ENCODE measurements at regions not wholly inside any gene's neighbourhood (a gene's known extent, or its start where the extent isn't known, plus 50 kb on each side); places are given as distances from the start of the nearest gene placed in this dataset.
A peak's percentile ranks its signal among the peaks of the same experiment; 100 is the strongest.
"Not testable (repeated sequence)": the region's sequence is repeated elsewhere in the genome, so short reads cannot be mapped to it uniquely, and the experiment has no call there.

DNA sequence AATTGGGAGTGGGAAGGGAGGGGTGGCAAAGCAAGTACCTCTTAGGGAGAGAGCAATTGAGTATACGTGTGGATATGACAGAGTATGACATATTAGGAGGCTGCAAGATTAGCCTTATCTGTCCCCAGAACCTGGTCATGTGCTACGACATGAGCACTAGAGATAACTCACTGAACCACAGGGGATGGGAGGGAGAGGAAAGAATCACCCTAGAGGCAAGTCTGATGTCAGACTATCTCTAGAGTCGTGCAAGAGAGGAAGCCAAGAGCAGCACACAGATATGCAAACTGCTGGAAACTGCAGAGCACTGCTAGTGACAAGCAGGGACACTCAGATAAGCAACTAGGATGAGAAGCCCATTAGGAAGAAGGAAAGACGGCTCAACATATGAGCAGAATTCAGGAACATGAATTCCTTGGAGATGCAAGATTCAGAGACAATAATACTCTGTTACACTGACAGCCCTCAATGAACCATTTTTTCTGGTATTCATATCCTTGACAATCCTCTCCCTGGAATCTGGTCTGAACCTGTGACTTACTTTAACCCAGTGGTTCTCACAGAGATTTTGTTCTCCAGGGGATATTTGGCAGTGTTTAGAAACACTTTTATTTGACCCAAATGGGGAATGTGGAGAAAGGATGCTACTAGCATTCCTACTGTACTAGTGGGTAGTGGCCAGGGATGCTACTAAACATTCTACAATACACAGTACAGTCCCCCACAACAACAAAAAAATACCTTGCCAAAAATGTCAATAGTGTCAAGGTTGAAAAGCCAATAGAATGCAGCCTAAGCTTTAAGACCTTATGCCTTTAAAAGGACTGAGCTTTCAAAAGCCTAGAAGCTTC, 84.0 kb upstream of the BMP2K start:
- no peak for DNase-seq

DNA sequence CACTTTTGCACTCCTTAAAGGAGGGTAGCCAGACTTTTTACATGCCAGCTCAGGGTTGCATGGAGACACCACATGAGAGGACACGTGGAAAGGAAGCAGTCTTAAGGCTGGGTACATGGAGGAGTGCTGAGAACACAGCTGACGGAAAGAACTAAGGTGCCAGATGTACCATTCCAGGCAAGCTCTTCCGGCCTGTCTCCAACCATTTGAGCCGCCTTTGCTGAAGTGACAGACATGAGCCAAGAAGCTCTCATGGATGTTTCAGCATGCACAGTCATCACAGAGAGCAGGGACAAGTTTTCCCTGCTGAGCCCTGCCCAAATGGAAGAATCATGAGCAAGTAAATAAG, 83.4 kb upstream of the BMP2K start:
- DNase-seq = no peak

DNA sequence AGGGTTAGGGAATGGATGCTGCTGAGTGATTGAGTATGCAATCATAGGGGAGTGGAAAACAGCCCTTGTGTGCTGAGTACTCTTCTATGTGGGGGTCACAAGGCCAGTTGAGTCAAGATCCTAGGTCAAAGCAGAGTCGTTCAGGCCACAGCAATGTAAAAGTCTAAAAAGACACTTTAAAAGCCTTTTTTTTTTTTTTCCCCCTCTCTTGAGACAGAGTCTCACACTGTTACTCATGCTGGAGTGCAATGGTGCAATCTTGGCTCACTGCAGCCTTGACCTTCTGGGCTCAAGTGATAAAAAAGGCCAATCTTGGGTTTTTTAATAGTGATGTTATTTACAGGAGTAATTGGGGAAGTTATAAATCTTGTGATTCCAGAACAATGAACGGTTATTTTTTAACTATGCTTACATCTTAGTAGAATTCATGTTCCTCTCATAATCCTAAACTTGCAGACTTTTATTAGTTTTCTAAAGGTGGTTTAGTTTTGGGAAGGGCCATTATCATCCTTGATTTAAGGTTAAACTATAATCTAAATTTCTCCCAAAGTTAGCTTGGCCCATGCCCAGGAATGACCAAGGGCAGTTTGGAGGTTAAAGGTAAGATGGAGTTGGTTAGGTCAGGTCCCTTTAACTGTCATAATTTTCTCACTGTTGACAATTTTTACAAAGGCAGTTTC, 82.2 kb upstream of the BMP2K start:
- no peak for DNase-seq

DNA sequence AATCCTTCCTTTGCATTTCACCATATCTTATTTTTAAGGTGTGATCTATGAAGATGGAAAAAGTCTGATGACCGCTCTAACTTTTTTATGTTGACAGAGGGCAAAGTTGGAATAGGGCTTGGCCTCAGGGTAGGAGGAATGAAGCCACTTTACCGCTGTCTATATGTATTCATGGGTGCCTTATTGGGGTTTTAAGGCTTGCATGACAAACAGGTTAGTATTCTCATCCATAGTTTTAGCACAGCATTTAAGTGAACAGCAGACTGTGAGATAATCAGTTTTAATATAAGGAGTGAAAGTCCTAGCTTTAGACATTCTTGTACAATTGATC, 81.7 kb upstream of the BMP2K start:
- no peak for DNase-seq

DNA sequence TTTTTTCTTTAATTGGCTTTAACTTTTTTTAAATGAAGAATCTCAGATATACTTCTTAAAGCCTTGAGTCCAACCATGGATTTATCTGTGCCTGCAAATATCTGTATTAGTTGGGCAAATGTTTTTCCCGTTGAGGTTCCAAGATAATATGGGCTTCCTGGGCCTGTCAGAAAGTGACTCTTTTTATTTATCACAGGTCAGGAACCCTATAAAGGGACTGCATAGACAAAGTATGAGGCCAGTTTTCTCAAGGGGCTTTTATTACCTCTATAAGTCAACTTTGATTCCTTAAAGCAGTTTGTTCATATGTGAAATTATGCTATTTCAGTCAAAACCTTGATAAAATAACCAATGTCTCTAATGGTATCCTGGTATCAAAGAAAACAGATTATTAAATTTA, 80.2 kb upstream of the BMP2K start:
- DNase-seq = no peak

DNA sequence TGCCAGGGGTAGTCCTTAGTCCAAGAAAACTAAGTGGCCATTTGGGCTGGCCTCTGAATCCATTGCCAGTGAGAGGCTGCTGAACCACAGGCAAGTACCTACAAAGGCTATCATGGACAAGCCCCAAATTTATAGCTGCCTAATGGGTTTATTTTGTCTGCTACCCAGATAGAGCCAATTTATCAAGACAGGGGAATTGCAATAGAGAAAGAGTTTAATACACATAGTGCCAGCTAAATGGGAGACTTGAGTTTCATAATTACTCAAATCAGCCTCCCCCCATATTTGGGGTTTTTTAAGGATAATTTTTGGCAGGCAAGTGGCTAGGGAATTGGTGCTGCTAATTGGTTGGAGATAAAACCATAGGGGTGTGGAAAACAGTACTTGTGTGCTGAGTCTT, 73.1 kb upstream of the BMP2K start:
- no peak for DNase-seq

DNA sequence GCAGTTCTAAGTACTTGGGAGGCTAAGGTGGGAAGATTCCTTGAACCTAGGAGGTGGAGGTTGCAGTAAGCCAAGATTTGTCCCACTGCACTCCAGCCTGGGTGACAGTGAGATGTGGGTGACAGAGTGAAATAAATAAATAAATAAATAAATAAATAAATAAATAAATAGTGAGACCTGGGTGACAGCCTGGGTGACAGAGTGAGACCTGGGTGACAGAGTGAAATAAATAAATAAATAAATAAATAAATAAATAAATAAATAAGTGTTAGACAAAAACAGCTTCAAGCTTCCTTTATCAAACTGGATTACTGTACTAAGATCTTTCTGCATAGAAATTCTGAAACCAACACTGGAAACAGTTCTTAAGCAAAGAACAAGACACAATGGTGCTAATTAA, 71.8 kb upstream of the BMP2K start:
- no peak for DNase-seq

DNA sequence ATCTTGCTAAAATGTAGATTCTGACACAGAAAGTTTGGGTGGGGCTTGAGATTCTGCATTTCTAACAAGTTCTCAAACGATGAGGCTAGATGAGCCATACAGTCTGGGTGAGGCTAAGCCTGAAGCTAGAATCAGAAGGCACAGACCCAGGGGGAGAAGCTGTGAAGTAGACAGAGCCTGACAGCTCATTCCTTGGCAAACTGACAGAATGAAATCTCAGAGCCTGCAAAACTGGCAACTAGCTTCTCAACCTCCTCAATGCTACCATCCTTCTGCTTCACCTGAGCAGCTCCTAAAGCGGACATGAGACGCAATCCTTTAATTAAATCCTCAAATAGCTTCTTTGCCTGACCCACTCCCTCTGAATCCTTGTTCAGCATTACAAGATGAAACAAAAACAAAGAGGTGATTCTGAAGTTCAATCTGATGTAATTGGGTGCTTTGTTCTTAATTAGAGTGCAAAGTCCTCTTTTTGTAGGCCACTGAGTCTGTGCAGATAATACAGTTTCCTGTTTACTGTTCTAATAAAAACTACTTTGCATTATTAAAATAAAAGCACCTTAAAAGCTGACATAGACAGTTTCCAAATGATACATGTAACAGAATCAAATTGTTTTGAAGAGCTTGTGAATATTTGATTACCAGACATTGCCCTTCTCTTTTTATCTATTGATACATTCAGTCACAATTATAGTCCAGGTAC, 71.0 kb upstream of the BMP2K start:
- no peak for DNase-seq

DNA sequence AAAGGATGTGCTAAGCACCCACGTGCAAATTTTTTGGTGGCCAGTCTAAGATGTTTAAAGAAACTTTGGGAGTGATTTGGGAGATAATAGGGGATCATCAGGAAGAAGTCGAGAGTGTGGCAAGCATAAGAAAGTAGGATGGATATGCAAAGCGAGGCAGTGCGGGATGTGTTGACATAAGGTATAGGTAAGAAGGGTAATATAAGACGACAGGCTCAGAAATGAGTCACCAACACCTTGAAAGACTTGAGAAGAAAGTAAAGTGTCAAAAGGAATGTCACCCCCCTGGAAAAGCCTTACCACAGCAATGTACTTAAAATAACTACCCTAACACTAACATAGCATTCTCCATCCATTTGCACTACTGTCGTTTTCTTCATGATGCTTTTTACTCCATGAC, 69.8 kb upstream of the BMP2K start:
- DNase-seq = no peak

DNA sequence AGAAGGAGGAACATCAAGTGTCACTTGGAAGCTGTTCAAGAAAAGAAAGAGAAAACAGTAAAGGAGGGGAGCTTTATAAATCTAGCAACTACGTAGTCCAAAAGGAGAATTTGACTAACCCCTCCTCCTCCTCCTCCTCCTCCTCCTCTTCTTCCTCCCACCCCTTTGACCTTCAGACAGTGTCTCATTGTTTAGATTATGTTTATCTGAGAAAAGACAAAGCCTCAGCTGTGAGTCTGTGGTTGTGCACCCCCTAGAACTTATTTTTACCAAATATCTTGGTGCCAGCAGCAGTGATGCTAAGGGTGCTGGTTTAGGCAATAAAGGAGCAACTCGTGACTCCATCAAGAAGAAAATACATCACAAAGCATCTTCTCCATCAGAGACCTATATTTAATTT, 68.9 kb upstream of the BMP2K start:
- no peak for DNase-seq

DNA sequence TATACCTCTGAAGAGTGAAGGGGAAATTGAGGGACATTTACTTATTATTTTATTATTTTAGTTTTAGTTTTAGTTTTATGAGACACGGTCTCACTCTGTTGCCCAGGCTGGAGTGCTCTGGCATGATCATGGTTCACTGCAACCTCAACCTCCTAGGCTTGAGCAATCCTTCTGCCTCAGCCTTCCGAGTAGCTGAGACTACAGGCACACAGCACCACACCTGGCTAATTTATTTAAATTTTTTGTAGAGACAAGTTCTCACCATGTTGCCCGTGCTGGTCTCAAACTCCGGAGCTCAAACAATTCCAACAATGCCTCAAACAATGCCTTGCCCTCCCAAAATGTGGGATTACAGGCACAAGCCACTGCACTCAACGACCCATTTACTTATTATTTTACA, 68.4 kb upstream of the BMP2K start:
- DNase-seq = no peak

DNA sequence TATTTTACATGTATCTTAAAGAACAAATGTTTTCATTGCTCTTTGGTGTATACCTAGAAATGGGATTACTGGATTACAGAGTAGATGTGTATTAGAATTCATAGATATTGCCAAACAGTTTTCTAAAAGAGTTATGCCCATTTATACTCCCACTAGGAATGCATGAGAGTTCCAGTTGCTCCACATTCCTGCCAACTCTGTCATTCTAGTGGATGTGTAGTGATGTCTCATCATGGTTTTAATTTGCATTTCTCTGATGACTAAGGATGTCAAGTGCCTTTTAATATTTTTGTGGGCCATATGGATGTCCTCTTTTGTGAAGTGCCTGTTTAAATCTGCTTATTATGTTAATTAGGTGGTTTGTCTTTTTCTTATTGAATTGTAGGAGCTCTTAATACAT, 65.6 kb upstream of the BMP2K start:
- DNase-seq = peak; percentile 44

DNA sequence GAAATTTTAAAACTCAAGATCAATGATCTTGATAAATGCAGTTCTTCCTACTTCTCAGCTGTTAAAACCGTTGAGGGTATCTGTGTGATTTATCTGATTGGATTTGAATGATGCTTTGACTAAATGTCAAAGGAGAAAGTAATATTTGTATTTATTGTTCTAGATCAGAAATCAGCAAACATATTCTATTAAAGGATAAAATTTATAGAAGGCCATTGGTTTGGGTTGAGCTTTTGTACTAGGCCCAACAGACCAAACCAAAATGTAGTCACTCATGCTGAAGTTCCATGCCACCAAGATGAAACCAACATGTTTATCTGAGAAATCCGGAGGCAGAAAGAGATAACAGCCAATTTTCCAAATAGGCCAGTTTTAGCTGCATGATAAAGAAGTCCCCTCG, 64.5 kb upstream of the BMP2K start:
- DNase-seq = no peak

DNA sequence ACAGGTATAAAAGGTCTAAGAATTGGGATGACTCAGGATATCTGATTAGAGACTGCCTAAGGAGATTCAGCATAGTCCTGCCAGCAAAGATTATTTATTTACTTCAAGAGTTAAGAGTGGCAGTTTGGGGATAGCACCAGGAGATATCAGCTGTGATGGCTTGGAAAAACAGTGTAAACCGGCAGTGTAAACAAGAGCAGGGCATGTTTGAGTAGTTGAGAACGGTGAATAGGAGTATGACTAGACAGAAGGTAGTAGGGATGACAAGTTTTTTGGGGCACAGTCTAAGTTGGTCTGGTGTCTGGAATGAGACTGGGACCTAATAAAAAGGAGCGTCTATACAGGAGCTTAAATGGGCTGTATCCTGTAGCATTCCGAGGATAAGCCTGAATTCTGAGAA, 61.6 kb upstream of the BMP2K start:
- DNase-seq = not testable (repeated sequence)

DNA sequence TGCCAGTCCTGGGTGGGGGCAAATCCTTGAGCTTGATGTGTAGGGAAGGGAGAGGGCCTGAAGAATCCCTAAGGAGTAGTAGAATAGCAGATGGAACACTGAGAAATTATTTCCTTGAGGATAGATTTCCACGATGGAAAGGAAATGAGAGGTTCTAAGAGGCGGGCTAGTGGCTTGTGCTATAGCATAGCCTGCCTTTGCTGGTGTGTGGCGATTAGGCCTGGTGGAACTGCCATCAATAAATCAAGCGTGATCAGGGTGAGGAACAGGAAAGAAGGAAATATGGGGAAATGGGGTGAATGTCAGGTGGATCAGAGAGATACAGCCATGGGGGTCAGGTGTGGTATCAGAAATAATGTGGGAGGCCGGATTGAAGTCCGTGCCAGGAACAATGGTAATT, 60.8 kb upstream of the BMP2K start:
- DNase-seq = not testable (repeated sequence)

DNA sequence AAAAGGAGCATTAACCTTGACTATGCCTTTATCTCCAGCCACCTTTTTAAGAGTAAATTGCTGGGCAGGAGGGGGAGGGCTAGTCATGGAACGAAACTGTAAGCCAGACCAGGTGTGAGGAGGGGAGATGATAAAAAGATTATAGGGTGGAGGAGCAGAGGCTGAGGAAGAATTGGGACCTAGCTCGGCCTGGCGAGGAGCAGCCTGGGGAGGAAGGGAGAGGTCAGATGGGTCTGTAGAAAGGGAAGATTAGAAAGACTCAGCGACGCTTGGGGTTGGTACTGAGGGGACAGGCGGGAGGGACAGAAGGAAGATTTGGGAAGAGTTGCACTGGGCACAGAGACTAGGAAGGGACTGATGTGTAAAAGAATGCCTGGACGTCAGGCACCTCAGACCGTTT, 58.4 kb upstream of the BMP2K start:
- DNase-seq = not testable (repeated sequence)

DNA sequence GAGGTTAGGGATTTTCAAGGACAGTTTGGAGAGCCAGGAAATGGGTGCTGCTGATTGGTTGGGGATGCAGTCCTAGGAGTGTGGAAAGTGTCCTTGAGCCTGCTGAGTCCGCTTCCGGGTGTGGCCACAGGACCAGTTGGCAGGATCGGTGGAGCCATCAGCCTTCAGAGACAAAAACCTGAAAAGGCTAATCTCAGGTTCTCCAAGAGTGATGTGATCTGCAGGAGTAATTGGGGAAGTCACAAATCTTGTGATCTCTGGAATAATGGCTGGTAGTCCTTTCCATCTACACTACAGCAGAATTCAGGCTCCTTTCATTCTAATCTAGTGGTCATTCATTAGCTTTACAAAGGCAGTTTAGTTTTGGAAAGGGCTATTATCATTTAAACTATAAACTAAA, 55.9 kb upstream of the BMP2K start:
- no peak for DNase-seq

DNA sequence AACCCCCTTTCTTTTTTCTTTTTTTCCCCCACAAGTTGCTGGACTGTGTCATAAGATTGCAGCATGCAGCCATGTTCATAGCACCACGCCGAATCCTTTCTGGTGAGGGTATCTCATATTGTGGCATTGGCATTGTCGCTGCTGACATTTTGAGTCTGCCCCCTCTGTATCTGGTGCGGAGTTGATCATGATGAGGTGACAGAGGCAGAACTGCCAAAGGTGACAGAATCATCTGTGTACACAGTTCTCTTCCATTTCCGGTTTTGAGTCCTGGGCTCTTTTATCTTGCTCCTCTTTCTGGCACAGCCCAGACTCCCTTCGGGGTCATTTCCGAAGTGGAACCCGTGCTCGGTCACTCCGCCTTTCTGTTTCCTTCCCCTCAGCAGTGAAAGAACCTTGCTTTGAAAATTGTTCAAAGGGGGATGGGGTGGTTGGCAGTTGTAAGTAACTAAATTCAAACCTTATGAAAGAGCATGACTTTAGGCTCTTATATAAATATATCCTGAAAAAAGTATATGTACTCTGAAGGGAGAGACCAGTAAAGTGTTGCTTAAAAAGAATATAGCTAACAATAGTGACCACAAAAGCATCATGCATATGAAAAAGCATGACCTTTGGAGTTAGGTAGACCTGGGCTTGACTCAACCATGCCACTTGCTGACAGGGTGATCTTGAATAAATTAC, 55.0 kb upstream of the BMP2K start:
- DNase-seq = no peak

DNA sequence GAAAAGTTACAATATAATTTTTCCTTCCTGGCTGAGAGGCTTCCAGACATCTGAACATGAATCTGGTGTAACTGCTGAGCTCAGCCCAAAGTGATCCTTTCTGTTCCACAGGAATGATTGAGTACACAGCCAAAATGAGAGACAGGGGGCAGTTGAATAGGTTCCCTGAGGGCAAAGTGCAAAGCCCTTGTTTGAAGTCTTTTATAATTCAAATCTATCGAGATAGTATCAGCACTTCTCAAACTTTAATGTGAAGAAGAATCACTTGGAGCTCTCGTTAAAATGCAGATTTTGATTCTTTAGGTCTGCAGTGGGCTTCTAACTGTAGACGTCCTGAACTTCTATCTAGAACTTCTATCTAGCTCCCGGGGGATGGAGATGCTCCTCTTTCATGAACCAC, 54.4 kb upstream of the BMP2K start:
- no peak for DNase-seq

DNA sequence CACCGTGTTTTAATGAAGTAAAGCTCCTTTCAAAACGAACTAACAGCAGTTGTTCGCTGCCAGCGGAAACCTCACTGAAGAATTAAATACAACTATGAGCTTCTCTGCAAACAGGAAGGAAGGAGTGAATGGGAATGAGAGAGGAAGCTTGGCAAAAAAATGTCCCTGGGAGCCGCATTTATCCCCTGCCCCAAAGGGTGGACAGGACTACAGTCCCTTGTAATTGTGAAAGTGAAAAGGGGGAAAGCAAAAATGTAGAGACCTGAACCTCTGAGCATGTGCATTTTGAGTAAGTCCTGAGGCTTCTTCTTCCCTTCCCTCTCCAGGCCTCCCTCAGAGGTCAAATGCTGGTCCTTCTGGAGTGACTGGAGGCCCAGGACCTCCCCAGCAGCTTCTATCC, 53.8 kb upstream of the BMP2K start:
- DNase-seq = no peak

DNA sequence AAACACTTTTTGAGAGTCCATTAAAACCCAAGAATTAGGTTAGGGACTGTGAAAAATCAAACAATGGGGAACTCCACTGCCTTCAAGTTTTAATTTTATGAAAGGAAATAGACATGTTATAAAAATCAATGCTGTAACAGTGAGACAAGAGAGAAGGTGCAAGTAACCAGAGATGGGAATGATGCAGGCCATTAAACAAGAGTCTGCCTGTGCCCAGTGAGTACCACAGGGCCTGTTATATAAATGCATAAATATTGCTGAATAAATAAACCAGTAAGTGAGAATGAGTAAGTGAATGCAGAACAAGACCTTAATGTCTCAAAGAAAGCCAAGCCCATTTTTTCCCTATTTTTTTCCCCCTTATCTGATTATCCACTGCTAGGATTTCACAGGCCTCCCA, 53.3 kb upstream of the BMP2K start:
- no peak for DNase-seq
